Trophoblast cell (in vitro differentiated cells and primary cell): ENCODE measurements at regions not wholly inside any gene's neighbourhood (a gene's known extent, or its start where the extent isn't known, plus 50 kb on each side); places are given as distances from the start of the nearest gene placed in this dataset.

Source experiments
- DNase-seq, 2 donors: peaks; one replicate each; pipeline ENCODE4 v3.0.0-alpha.2; 2016
- H2AFZ ChIP-seq: 2 replicates; pipeline ENCODE4 v1.6.1; 2013; ENCODE audit warnings: low read length, moderate library complexity, mild to moderate bottlenecking; ENCODE audit not compliant: insufficient read depth, poor library complexity
- H2AK5ac ChIP-seq: 2 replicates; pipeline ENCODE4 v1.6.1; 2013; ENCODE audit warnings: mild to moderate bottlenecking, low read length
- H2BK120ac ChIP-seq: 2 replicates; pipeline ENCODE4 v1.6.1; 2013; ENCODE audit warnings: low read length, mild to moderate bottlenecking, moderate library complexity; ENCODE audit not compliant: insufficient read depth, poor library complexity
- H2BK12ac ChIP-seq: 2 replicates; pipeline ENCODE4 v1.6.1; 2013; ENCODE audit warnings: mild to moderate bottlenecking, low read length, moderate library complexity
- H2BK5ac ChIP-seq: 2 replicates; pipeline ENCODE4 v1.6.1; 2013; ENCODE audit warnings: low read length, low read depth, moderate library complexity, mild to moderate bottlenecking; ENCODE audit not compliant: poor library complexity
- H3K14ac ChIP-seq: 2 replicates; pipeline ENCODE4 v1.6.1; 2013; ENCODE audit warnings: mild to moderate bottlenecking, low read length
- H3K18ac ChIP-seq: 2 replicates; pipeline ENCODE4 v1.6.1; 2013; ENCODE audit warnings: mild to moderate bottlenecking, low read length
- H3K23ac ChIP-seq: 2 replicates; pipeline ENCODE4 v1.6.1; 2013; ENCODE audit warnings: low read length
- H3K27ac ChIP-seq: 2 replicates; pipeline ENCODE4 v1.5.1; 2013; ENCODE audit warnings: low read depth, mild to moderate bottlenecking, inconsistent platforms, low read length, moderate library complexity
- H3K27me3 ChIP-seq: 2 replicates; pipeline ENCODE4 v1.6.1; 2013; ENCODE audit warnings: inconsistent platforms, mild to moderate bottlenecking, low read length, moderate library complexity; ENCODE audit not compliant: insufficient read depth
- H3K36me3 ChIP-seq, 2 experiments: 1 replicate in 1 of 2; 2 replicates in 1 of 2; pipeline ENCODE4 v1.6.1; 2013; ENCODE audit warnings: low read length in 2 of 2, mild to moderate bottlenecking in 2 of 2, moderate library complexity in 1 of 2; ENCODE audit not compliant: insufficient read depth in 2 of 2, control insufficient read depth in 1 of 2
- H3K4ac ChIP-seq: 2 replicates; pipeline ENCODE4 v1.6.1; 2013; ENCODE audit warnings: low read depth, mild to moderate bottlenecking, low read length, moderate library complexity
- H3K4me1 ChIP-seq, 2 experiments: 1 replicate in 1 of 2; 2 replicates in 1 of 2; pipeline ENCODE4 v1.6.1; 2013; ENCODE audit warnings: low read length in 2 of 2, mild to moderate bottlenecking in 2 of 2, moderate library complexity in 1 of 2; ENCODE audit not compliant: insufficient read depth in 2 of 2, control insufficient read depth in 1 of 2
- H3K4me2 ChIP-seq: 2 replicates; pipeline ENCODE4 v1.6.1; 2013; ENCODE audit warnings: inconsistent platforms, mild to moderate bottlenecking, low read length, moderate library complexity
- H3K4me3 ChIP-seq: 2 replicates; pipeline ENCODE4 v1.5.1; 2013; ENCODE audit warnings: mild to moderate bottlenecking, low read depth, low read length, inconsistent platforms
- H3K79me1 ChIP-seq: one replicate; pipeline ENCODE4 v1.6.1; 2013; ENCODE audit warnings: low read length
- H3K79me2 ChIP-seq: 2 replicates; pipeline ENCODE4 v1.6.1; 2013; ENCODE audit warnings: low read length, mild to moderate bottlenecking; ENCODE audit not compliant: control insufficient read depth, insufficient read depth, poor library complexity
- H3K9ac ChIP-seq: 2 replicates; pipeline ENCODE4 v1.6.1; 2013; ENCODE audit warnings: mild to moderate bottlenecking, low read length
- H3K9me3 ChIP-seq: 2 replicates; pipeline ENCODE4 v1.6.1; 2013; ENCODE audit warnings: low read depth, mild to moderate bottlenecking, control low read depth, inconsistent platforms, low read length; ENCODE audit not compliant: insufficient read depth
- H4K12ac ChIP-seq: 2 replicates; pipeline ENCODE4 v1.6.1; 2013; ENCODE audit warnings: low read depth, mild to moderate bottlenecking, low read length, moderate library complexity
- H4K8ac ChIP-seq: 2 replicates; pipeline ENCODE4 v1.6.1; 2013; ENCODE audit warnings: low read depth, mild to moderate bottlenecking, low read length, moderate library complexity
- H4K91ac ChIP-seq: one replicate; pipeline ENCODE4 v1.6.1; 2013; ENCODE audit warnings: low read depth, mild to moderate bottlenecking, low read length, moderate library complexity
- WGBS: extraction: QIAGEN DNeasy Blood & Tissue Kit; methylation state at CpG from one replicate; pipeline ENCODE4 v1.1.7; 2013; ENCODE audit warnings: missing lambda C conversion rate; ENCODE audit not compliant: insufficient read length, insufficient coverage; ENCODE audit errors: extremely low coverage; 5-methylcytosine and 5-hydroxymethylcytosine counted together

DNA sequence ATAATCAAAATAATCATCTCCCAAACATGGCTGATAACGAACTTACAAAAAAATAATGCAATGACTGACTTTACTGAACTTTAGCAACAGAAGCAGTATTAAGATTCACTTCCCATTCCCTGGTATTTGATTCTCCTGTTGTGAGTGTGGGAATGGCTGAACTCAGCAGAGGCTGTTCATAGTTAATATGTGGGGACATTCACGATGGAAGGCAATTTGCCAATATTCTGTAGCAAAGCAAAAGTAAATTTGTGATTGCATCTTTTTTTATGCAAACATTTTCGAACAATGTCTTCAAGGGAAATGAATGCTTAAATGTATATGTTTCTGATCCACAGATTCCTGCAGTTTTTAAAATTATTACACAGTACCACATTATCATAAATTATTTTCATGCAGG, 431.7 kb upstream of the KLF6 start:
- H3K18ac ChIP-seq: no peak overlapping the region
- H3K4me2 ChIP-seq: no peak overlapping the region
- no peak overlapping the region for H2BK5ac ChIP-seq
- no peaks in the 10 kb centered on the region for H3K79me2 ChIP-seq
- no peak for DNase-seq
- no peak overlapping the region for H3K4me3 ChIP-seq
- H2BK120ac ChIP-seq: no peak overlapping the region
- no peaks in the 10 kb centered on the region for H3K79me1 ChIP-seq
- H3K9me3 ChIP-seq: no peaks in the 10 kb centered on the region
- no CpG with 5 or more reads among the region's 3 CpGs for WGBS
- peaks cover 0 to 4% of the 10 kb centered on the region in 2 experiments for H3K4me1 ChIP-seq
- no peak overlapping the region for H3K9ac ChIP-seq
- H2BK12ac ChIP-seq: no peak overlapping the region
- H3K14ac ChIP-seq: no peak overlapping the region
- H3K23ac ChIP-seq: no peak overlapping the region
- no peak overlapping the region for H2AFZ ChIP-seq
- no peak overlapping the region for H3K27ac ChIP-seq
- no peak overlapping the region for H4K91ac ChIP-seq
- no peak overlapping the region for H4K8ac ChIP-seq
- H3K27me3 ChIP-seq: no peaks in the 10 kb centered on the region
- no peak overlapping the region for H4K12ac ChIP-seq
- no peak overlapping the region for H3K4ac ChIP-seq
- H3K36me3 ChIP-seq: no peaks in the 10 kb centered on the region
- no peak overlapping the region for H2AK5ac ChIP-seq

DNA sequence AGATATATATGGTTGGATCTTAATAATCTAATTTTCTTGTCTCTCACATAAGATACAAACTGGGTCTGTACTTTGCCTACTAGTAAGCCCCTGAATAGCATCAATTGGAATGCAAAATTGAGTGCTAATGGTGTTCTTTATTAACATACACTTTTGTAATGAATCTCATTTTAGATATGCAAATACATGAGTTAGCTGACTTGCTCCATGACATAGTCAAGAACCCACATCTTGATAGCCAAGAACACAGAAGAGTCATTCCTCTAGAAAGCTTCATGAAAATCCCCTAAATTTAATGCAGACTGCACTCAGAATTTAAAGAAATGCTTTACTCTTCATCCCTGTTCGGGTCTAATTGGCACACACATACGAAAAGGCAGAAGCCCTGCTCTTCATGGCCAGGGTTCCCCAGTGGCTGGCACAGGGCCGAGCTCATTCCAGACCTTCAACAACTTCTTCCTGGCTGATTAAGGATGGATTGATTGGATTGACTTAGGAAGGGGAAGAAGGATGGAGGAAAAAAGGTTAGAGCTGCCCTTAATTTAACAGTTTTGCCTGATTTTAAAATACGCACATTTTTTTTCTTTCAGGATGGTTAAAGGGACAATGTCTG, 431.1 kb upstream of the KLF6 start:
- Histone ChIP-seq H3K79me1 (no peaks in the 10 kb centered on the region), H2AFZ (no peak overlapping the region), H3K36me3 (no peaks in the 10 kb centered on the region), H3K14ac (no peak overlapping the region), H3K27ac (no peak overlapping the region), H3K27me3 (no peaks in the 10 kb centered on the region), H2BK12ac (no peak overlapping the region), H2BK120ac (no peak overlapping the region), H3K4me1 (peaks cover 0 to 4% of the 10 kb centered on the region in 2 experiments), H3K79me2 (no peaks in the 10 kb centered on the region), H3K9me3 (no peaks in the 10 kb centered on the region), H2BK5ac (no peak overlapping the region), H3K4me2 (no peak overlapping the region), H3K4me3 (no peak overlapping the region), H4K8ac (no peak overlapping the region), H2AK5ac (no peak overlapping the region), H3K23ac (no peak overlapping the region), H4K91ac (no peak overlapping the region), H4K12ac (no peak overlapping the region), H3K4ac (no peak overlapping the region), H3K18ac (no peak overlapping the region), H3K9ac (no peak overlapping the region)
- WGBS: no CpG with 5 or more reads among the region's 4 CpGs
- DNase-seq: no peak

DNA sequence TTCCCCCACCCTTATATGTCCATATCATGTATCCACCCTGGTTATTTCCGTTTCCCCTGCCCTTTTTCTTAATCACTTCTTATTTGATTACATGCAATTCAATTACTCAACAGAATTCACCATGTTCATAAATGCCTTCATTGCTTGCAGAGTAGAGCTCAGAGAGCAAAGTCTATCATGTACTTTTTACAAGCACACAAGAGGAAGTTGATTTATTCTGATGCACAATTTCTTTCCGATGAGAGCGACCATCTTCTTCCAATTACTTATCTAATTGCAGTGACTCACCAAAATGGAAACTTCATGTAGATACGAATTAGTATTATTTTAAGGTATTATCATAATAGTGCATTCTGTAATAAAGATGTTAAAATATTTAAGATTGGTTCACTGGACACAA, 430.5 kb upstream of the KLF6 start:
- H2AFZ ChIP-seq: no peak overlapping the region
- H3K4me2 ChIP-seq: no peak overlapping the region
- H3K14ac ChIP-seq: no peak overlapping the region
- no peak overlapping the region for H2BK120ac ChIP-seq
- H3K27ac ChIP-seq: no peak overlapping the region
- no peak overlapping the region for H2BK12ac ChIP-seq
- no CpG with 5 or more reads among the region's 4 CpGs for WGBS
- no peak overlapping the region for H3K4ac ChIP-seq
- H4K91ac ChIP-seq: no peak overlapping the region
- no peaks in the 10 kb centered on the region for H3K79me1 ChIP-seq
- H3K9me3 ChIP-seq: no peaks in the 10 kb centered on the region
- H3K79me2 ChIP-seq: no peaks in the 10 kb centered on the region
- peaks cover 0 to 4% of the 10 kb centered on the region in 2 experiments for H3K4me1 ChIP-seq
- no peak for DNase-seq
- H3K23ac ChIP-seq: no peak overlapping the region
- H3K9ac ChIP-seq: no peak overlapping the region
- no peak overlapping the region for H2AK5ac ChIP-seq
- H3K27me3 ChIP-seq: no peaks in the 10 kb centered on the region
- no peaks in the 10 kb centered on the region for H3K36me3 ChIP-seq
- no peak overlapping the region for H3K4me3 ChIP-seq
- no peak overlapping the region for H4K8ac ChIP-seq
- no peak overlapping the region for H3K18ac ChIP-seq
- no peak overlapping the region for H2BK5ac ChIP-seq
- H4K12ac ChIP-seq: no peak overlapping the region

DNA sequence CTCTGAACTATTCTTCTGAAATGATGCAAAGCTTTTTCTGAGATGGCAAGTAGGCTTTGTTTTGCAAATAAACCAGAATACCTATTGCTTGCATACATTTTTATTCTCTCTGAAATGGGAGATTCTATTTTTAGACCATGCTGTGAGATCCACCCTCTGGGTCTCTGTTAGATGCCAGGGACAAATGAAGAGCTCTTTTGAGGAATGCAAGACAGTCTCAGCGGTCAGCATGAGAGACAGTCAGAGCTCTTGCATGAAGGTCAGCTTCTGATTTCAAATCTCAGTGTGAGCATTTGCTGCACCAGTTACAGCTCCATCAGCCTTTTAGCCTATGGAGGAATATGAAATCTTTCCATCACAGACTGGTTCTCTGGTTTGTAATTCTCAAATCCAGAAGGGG, 429.9 kb upstream of the KLF6 start:
- WGBS: no CpG with 5 or more reads among the region's 1 CpG
- no peaks in the 10 kb centered on the region for H3K79me2 ChIP-seq
- no peak for DNase-seq
- H2BK12ac ChIP-seq: no peak overlapping the region
- peaks cover 0 to 4% of the 10 kb centered on the region in 2 experiments for H3K4me1 ChIP-seq
- no peaks in the 10 kb centered on the region for H3K27me3 ChIP-seq
- H3K4ac ChIP-seq: no peak overlapping the region
- H4K91ac ChIP-seq: no peak overlapping the region
- no peaks in the 10 kb centered on the region for H3K36me3 ChIP-seq
- no peak overlapping the region for H4K12ac ChIP-seq
- no peak overlapping the region for H2AFZ ChIP-seq
- no peak overlapping the region for H2AK5ac ChIP-seq
- H3K23ac ChIP-seq: no peak overlapping the region
- no peaks in the 10 kb centered on the region for H3K9me3 ChIP-seq
- H3K79me1 ChIP-seq: no peaks in the 10 kb centered on the region
- H2BK5ac ChIP-seq: no peak overlapping the region
- no peak overlapping the region for H3K27ac ChIP-seq
- H3K9ac ChIP-seq: no peak overlapping the region
- H3K18ac ChIP-seq: no peak overlapping the region
- no peak overlapping the region for H4K8ac ChIP-seq
- H3K14ac ChIP-seq: no peak overlapping the region
- H2BK120ac ChIP-seq: no peak overlapping the region
- no peak overlapping the region for H3K4me3 ChIP-seq
- H3K4me2 ChIP-seq: no peak overlapping the region
